GM19239 (cell line): ENCODE measurements at regions not wholly inside any gene's neighbourhood (a gene's known extent, or its start where the extent isn't known, plus 50 kb on each side); places are given as distances from the start of the nearest gene placed in this dataset.

Source experiments
- DNase-seq: peaks from one replicate; pipeline ENCODE4 v3.0.0; 2011; ENCODE audit warnings: low spot score; ENCODE audit not compliant: insufficient read length
- FAIRE-seq: peaks from 2 replicates; lab custom pipeline; 2011; peaks lifted over from hg19 to GRCh38; lab: Jason Lieb, UNC

GRCh38 chrX:69365755-69366154 is 138.4 kb upstream of the NALF2 start:
- no peak for DNase-seq
- no peak for FAIRE-seq

GRCh38 chrX:69365349-69365748 is 138.8 kb upstream of the NALF2 start:
- no peak for DNase-seq
- no peak for FAIRE-seq

GRCh38 chrX:69362856-69363255 is 141.3 kb upstream of the NALF2 start:
- DNase-seq (no peak), FAIRE-seq (no peak)

- DNase-seq, result no peak
- FAIRE-seq, result no peak
Measured at GRCh38 chrX:69362354-69362753, 141.8 kb upstream of the NALF2 start.

GRCh38 chrX:69361311-69361845 is 142.7 kb upstream of the NALF2 start:
- FAIRE-seq (no peak), DNase-seq (no peak)

GRCh38 chrX:69357317-69357716 is 146.8 kb upstream of the NALF2 start:
- DNase-seq, result no peak
- FAIRE-seq, result no peak

GRCh38 chrX:69324851-69325250 is 159.6 kb upstream of the PJA1 start:
- FAIRE-seq, result no peak
- no peak for DNase-seq

GRCh38 chrX:69323786-69324720 is 158.8 kb upstream of the PJA1 start:
- DNase-seq (no peak), FAIRE-seq (no peak)

- DNase-seq, result no peak
- no peak for FAIRE-seq
Measured at GRCh38 chrX:69321789-69322188, 156.5 kb upstream of the PJA1 start.

GRCh38 chrX:69321006-69321655 is 155.9 kb upstream of the PJA1 start:
- no peak for DNase-seq
- FAIRE-seq, result no peak

GRCh38 chrX:69320116-69320515 is 154.9 kb upstream of the PJA1 start:
- DNase-seq, result no peak

GRCh38 chrX:69319376-69319775 is 154.1 kb upstream of the PJA1 start:
- no peak for DNase-seq
- FAIRE-seq, result no peak

More at GRCh38 chrX:69320116-69320515, 154.9 kb upstream of the PJA1 start:
- FAIRE-seq, result no peak

- FAIRE-seq (no peak), DNase-seq (no peak)
Measured at GRCh38 chrX:69318651-69319340, 153.5 kb upstream of the PJA1 start.

- FAIRE-seq (no peak), DNase-seq (no peak)
Measured at GRCh38 chrX:69317721-69318120, 152.5 kb upstream of the PJA1 start.

GRCh38 chrX:69314436-69315348 is 149.4 kb upstream of the PJA1 start:
- DNase-seq (no peak), FAIRE-seq (no peak)

- no peak for FAIRE-seq
- no peak for DNase-seq
Measured at GRCh38 chrX:69313617-69314290, 148.5 kb upstream of the PJA1 start.

GRCh38 chrX:69311936-69312670 is 146.8 kb upstream of the PJA1 start:
- DNase-seq, result no peak
- FAIRE-seq, result no peak

GRCh38 chrX:69309074-69309792 is 144.0 kb upstream of the PJA1 start:
- FAIRE-seq (no peak), DNase-seq (no peak)
